ENCODE measurements at regions not wholly inside any gene's neighbourhood (a gene's known extent, or its start where the extent isn't known, plus 50 kb on each side); places are given as distances from the start of the nearest gene placed in this dataset.
"Not testable (repeated sequence)": the region's sequence is repeated elsewhere in the genome, so short reads cannot be mapped to it uniquely, and the experiment has no call there.

DNA sequence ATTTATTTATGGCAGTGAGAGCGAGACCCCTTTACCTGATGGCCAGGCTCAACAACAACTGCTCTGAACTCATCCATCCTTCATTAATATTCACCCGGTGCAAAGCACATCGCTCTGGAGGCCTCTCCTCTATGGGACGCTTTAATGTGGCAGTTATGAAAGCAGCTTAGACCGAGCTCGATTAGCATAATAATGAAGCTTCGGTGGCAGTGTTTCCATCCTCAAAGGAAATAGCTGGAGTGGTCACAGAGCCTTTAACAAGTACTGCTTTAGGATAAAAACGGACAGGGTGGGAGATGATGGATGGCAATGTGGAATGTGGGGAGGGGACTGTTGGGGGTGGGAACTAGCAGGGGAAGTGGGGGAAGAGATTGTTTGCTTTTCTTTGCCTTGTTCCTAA lies 243.9 kb downstream of the SLC4A3 start:
- no peaks in the 10 kb centered on the region for H3K79me2 ChIP-seq (ENCODE audit: insufficient read depth, low read length)

GRCh38 chr2:219875036-219875435 lies 247.6 kb downstream of the SLC4A3 start:
- Histone ChIP-seq H3K4me3 (ENCODE audit: insufficient read depth, low read length) (no peak overlapping the region), H3K4me2 (ENCODE audit: insufficient read depth, low read length) (no peak overlapping the region), H4K20me1 (ENCODE audit: insufficient read depth, low read length) (no peaks in the 10 kb centered on the region), H3K4me1 (ENCODE audit: insufficient read depth, low read length) (no peaks in the 10 kb centered on the region), H3K79me2 (ENCODE audit: insufficient read depth, low read length) (no peaks in the 10 kb centered on the region), H2AFZ (ENCODE audit: low read length) (no peak overlapping the region), H3K9me3 (ENCODE audit: low read depth, low read length) (no peaks in the 10 kb centered on the region), H3K27ac (ENCODE audit: low read depth, low read length) (no peak overlapping the region), H3K27me3 (ENCODE audit: insufficient read depth, low read length) (no peaks in the 10 kb centered on the region), H3K36me3 (ENCODE audit: insufficient read depth, low read length) (no peaks in the 10 kb centered on the region)
- TF ChIP-seq CTCF (IDR thresholded peaks at IDR 0.05; ENCODE audit: extremely low read depth, low read depth, low read length), result no peak
- DNase-seq (ENCODE audit: insufficient read length, low spot score, missing footprints), result no peak

More for the DNA sequence above, 243.9 kb downstream of the SLC4A3 start:
- no peaks in the 10 kb centered on the region for H3K36me3 ChIP-seq (ENCODE audit: insufficient read depth, low read length)
- H3K9me3 ChIP-seq (ENCODE audit: low read depth, low read length), result no peaks in the 10 kb centered on the region
- H3K27me3 ChIP-seq (ENCODE audit: insufficient read depth, low read length), result no peaks in the 10 kb centered on the region
- no peak for TF ChIP-seq CTCF (IDR thresholded peaks at IDR 0.05; ENCODE audit: extremely low read depth, low read depth, low read length)
- no peak overlapping the region for H3K4me2 ChIP-seq (ENCODE audit: insufficient read depth, low read length)
- no peak for DNase-seq (ENCODE audit: insufficient read length, low spot score, missing footprints)
- H3K4me1 ChIP-seq (ENCODE audit: insufficient read depth, low read length), result no peaks in the 10 kb centered on the region
- no peak overlapping the region for H2AFZ ChIP-seq (ENCODE audit: low read length)
- no peak overlapping the region for H3K27ac ChIP-seq (ENCODE audit: low read depth, low read length)
- H4K20me1 ChIP-seq (ENCODE audit: insufficient read depth, low read length), result no peaks in the 10 kb centered on the region
- H3K4me3 ChIP-seq (ENCODE audit: insufficient read depth, low read length), result no peak overlapping the region

GRCh38 chr2:219875986-219876385 lies 248.6 kb downstream of the SLC4A3 start:
- H3K27ac ChIP-seq (ENCODE audit: low read depth, low read length); DNase-seq (ENCODE audit: insufficient read length, low spot score, missing footprints); H3K4me3 ChIP-seq (ENCODE audit: insufficient read depth, low read length): not testable (repeated sequence)

GRCh38 chr2:219876931-219877330 lies 249.5 kb downstream of the SLC4A3 start:
- no peaks in the 10 kb centered on the region for H3K9me3 ChIP-seq (ENCODE audit: low read depth, low read length)
- no peak overlapping the region for H2AFZ ChIP-seq (ENCODE audit: low read length)
- no peak for TF ChIP-seq CTCF (IDR thresholded peaks at IDR 0.05; ENCODE audit: extremely low read depth, low read depth, low read length)
- no peak overlapping the region for H3K4me3 ChIP-seq (ENCODE audit: insufficient read depth, low read length)
- H3K4me2 ChIP-seq (ENCODE audit: insufficient read depth, low read length), result no peak overlapping the region
- H3K27ac ChIP-seq (ENCODE audit: low read depth, low read length), result no peak overlapping the region
- no peaks in the 10 kb centered on the region for H4K20me1 ChIP-seq (ENCODE audit: insufficient read depth, low read length)
- H3K36me3 ChIP-seq (ENCODE audit: insufficient read depth, low read length), result no peaks in the 10 kb centered on the region
- no peak for DNase-seq (ENCODE audit: insufficient read length, low spot score, missing footprints)
- no peaks in the 10 kb centered on the region for H3K79me2 ChIP-seq (ENCODE audit: insufficient read depth, low read length)
- H3K27me3 ChIP-seq (ENCODE audit: insufficient read depth, low read length), result no peaks in the 10 kb centered on the region
- H3K4me1 ChIP-seq (ENCODE audit: insufficient read depth, low read length), result no peaks in the 10 kb centered on the region

More at GRCh38 chr2:219875986-219876385, 248.6 kb downstream of the SLC4A3 start:
- H2AFZ ChIP-seq (ENCODE audit: low read length); H3K79me2 ChIP-seq (ENCODE audit: insufficient read depth, low read length); H3K36me3 ChIP-seq (ENCODE audit: insufficient read depth, low read length); H3K27me3 ChIP-seq (ENCODE audit: insufficient read depth, low read length); H3K9me3 ChIP-seq (ENCODE audit: low read depth, low read length); H3K4me1 ChIP-seq (ENCODE audit: insufficient read depth, low read length); H3K4me2 ChIP-seq (ENCODE audit: insufficient read depth, low read length); H4K20me1 ChIP-seq (ENCODE audit: insufficient read depth, low read length): not testable (repeated sequence)
